Astrocyte (in vitro differentiated cells and primary cell): ENCODE measurements at regions not wholly inside any gene's neighbourhood (a gene's known extent, or its start where the extent isn't known, plus 50 kb on each side); places are given as distances from the start of the nearest gene placed in this dataset.

ENCODE experiments used
- DNase-seq: peaks from one replicate; pipeline ENCODE4 v3.0.0-alpha.2; 2010; ENCODE audit warnings: low read depth
- FAIRE-seq: peaks from 2 replicates; lab custom pipeline; 2011; peaks lifted over from hg19 to GRCh38; lab: Jason Lieb, UNC
- H2AFZ ChIP-seq: 2 replicates; pipeline ENCODE4 v1.6.0; 2012; ENCODE audit warnings: low read depth, low read length, inconsistent platforms
- H3K27ac ChIP-seq: 2 replicates; pipeline ENCODE4 v1.5.1; 2011; ENCODE audit warnings: low read depth, low read length, inconsistent platforms
- H3K27me3 ChIP-seq: 2 replicates; pipeline ENCODE4 v1.6.0; 2011; ENCODE audit warnings: low read length, inconsistent platforms; ENCODE audit not compliant: insufficient read depth
- H3K36me3 ChIP-seq: 2 replicates; pipeline ENCODE4 v1.5.1; 2011; ENCODE audit warnings: low read length, inconsistent platforms; ENCODE audit not compliant: insufficient read depth
- H3K4me1 ChIP-seq: 2 replicates; pipeline ENCODE4 v1.5.1; 2011; ENCODE audit warnings: low read length, inconsistent platforms; ENCODE audit not compliant: insufficient read depth
- H3K4me2 ChIP-seq: 2 replicates; pipeline ENCODE4 v1.6.0; 2012; ENCODE audit warnings: low read length, inconsistent platforms
- H3K4me3 ChIP-seq: 2 replicates; pipeline ENCODE4 v1.5.1; 2011; ENCODE audit warnings: low read depth, mild to moderate bottlenecking, low read length, inconsistent platforms; ENCODE audit not compliant: insufficient read depth
- H3K79me2 ChIP-seq: 2 replicates; pipeline ENCODE4 v1.6.0; 2012; ENCODE audit warnings: mild to moderate bottlenecking, low read length, inconsistent platforms; ENCODE audit not compliant: insufficient read depth
- H3K9ac ChIP-seq: 2 replicates; pipeline ENCODE4 v1.6.0; 2012; ENCODE audit warnings: mild to moderate bottlenecking, low read length, inconsistent platforms
- H3K9me3 ChIP-seq: 2 replicates; pipeline ENCODE4 v1.5.1; 2012; ENCODE audit warnings: low read depth, mild to moderate bottlenecking, low read length, inconsistent platforms; ENCODE audit not compliant: insufficient read depth
- H4K20me1 ChIP-seq: 2 replicates; pipeline ENCODE4 v1.6.0; 2012; ENCODE audit warnings: low read length, inconsistent platforms; ENCODE audit not compliant: insufficient read depth
- H3K27ac Mint-ChIP-seq: one replicate; pipeline ENCODE4 v1.8.0; 2021; ENCODE audit warnings: mild to moderate bottlenecking, mixed read lengths; ENCODE audit not compliant: unreplicated experiment
- H3K27me3 Mint-ChIP-seq: one replicate; pipeline ENCODE4 v1.8.0; 2021; ENCODE audit warnings: low read depth, mixed read lengths; ENCODE audit not compliant: unreplicated experiment
- H3K36me3 Mint-ChIP-seq: one replicate; pipeline ENCODE4 v1.8.0; 2021; ENCODE audit warnings: low read depth, mixed read lengths; ENCODE audit not compliant: unreplicated experiment
- H3K4me1 Mint-ChIP-seq: one replicate; pipeline ENCODE4 v1.8.0; 2021; ENCODE audit warnings: low read depth, mixed read lengths; ENCODE audit not compliant: unreplicated experiment
- H3K4me3 Mint-ChIP-seq: one replicate; pipeline ENCODE4 v1.8.0; 2021; ENCODE audit warnings: mild to moderate bottlenecking, moderate library complexity, mixed read lengths; ENCODE audit not compliant: unreplicated experiment
- H3K9me3 Mint-ChIP-seq: one replicate; pipeline ENCODE4 v1.8.0; 2021; ENCODE audit warnings: mild to moderate bottlenecking, mixed read lengths; ENCODE audit not compliant: unreplicated experiment
- EZH2 ChIP-seq: IDR thresholded peaks from 2 replicates; pipeline ENCODE4 v1.6.1; 2012; ENCODE audit warnings: mild to moderate bottlenecking, low read length, inconsistent platforms; ENCODE audit not compliant: insufficient read depth
- TF ChIP-seq, protein P1 (sequence below): IDR thresholded peaks from 2 replicates; pipeline ENCODE4 v1.5.1; 2011; ENCODE audit warnings: low read depth, mild to moderate bottlenecking, inconsistent platforms, low read length, moderate library complexity; ENCODE audit not compliant: insufficient read depth

GRCh38 chr16:48820379-48820778, 210.4 kb upstream of the N4BP1 start:
- no peaks in the 10 kb centered on the region for H3K4me1 ChIP-seq
- no peak overlapping the region for H3K4me2 ChIP-seq
- no peaks in the 10 kb centered on the region for H3K9me3 Mint-ChIP-seq
- H3K4me1 Mint-ChIP-seq = no peaks in the 10 kb centered on the region
- no peaks in the 10 kb centered on the region for H3K79me2 ChIP-seq
- H3K9ac ChIP-seq = no peak overlapping the region
- no peak overlapping the region for H3K4me3 ChIP-seq
- peaks cover 20% of the 10 kb centered on the region for H3K27me3 Mint-ChIP-seq
- no peaks in the 10 kb centered on the region for H3K36me3 Mint-ChIP-seq
- H3K27ac Mint-ChIP-seq = no peak overlapping the region
- no peak overlapping the region for H3K4me3 Mint-ChIP-seq
- no peaks in the 10 kb centered on the region for H3K27me3 ChIP-seq
- no peaks in the 10 kb centered on the region for H4K20me1 ChIP-seq
- TF ChIP-seq, protein P1, sequence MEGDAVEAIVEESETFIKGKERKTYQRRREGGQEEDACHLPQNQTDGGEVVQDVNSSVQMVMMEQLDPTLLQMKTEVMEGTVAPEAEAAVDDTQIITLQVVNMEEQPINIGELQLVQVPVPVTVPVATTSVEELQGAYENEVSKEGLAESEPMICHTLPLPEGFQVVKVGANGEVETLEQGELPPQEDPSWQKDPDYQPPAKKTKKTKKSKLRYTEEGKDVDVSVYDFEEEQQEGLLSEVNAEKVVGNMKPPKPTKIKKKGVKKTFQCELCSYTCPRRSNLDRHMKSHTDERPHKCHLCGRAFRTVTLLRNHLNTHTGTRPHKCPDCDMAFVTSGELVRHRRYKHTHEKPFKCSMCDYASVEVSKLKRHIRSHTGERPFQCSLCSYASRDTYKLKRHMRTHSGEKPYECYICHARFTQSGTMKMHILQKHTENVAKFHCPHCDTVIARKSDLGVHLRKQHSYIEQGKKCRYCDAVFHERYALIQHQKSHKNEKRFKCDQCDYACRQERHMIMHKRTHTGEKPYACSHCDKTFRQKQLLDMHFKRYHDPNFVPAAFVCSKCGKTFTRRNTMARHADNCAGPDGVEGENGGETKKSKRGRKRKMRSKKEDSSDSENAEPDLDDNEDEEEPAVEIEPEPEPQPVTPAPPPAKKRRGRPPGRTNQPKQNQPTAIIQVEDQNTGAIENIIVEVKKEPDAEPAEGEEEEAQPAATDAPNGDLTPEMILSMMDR = no peak
- no peak for TF ChIP-seq EZH2
- H3K9me3 ChIP-seq = peaks cover 4% of the 10 kb centered on the region
- no peak overlapping the region for H3K27ac ChIP-seq
- no peak overlapping the region for H2AFZ ChIP-seq
- DNase-seq (no peak), FAIRE-seq (no peak)
- no peaks in the 10 kb centered on the region for H3K36me3 ChIP-seq

- Mint-ChIP-seq H3K27me3 (peaks cover 40% of the 10 kb centered on the region), H3K4me3 (no peak overlapping the region), H3K9me3 (no peaks in the 10 kb centered on the region), H3K27ac (no peak overlapping the region), H3K4me1 (no peaks in the 10 kb centered on the region), H3K36me3 (no peaks in the 10 kb centered on the region)
- no peaks in the 10 kb centered on the region for H4K20me1 ChIP-seq
- no peaks in the 10 kb centered on the region for H3K4me1 ChIP-seq
- H3K4me2 ChIP-seq = no peak overlapping the region
- DNase-seq = no peak
- no peak overlapping the region for H2AFZ ChIP-seq
- no peaks in the 10 kb centered on the region for H3K36me3 ChIP-seq
- TF ChIP-seq, protein P1 = no peak
- no peak for TF ChIP-seq EZH2
- H3K9me3 ChIP-seq = no peaks in the 10 kb centered on the region
- no peak overlapping the region for H3K9ac ChIP-seq
- no peaks in the 10 kb centered on the region for H3K79me2 ChIP-seq
- FAIRE-seq = no peak
- H3K27ac ChIP-seq = no peak overlapping the region
- H3K27me3 ChIP-seq = no peaks in the 10 kb centered on the region
- no peak overlapping the region for H3K4me3 ChIP-seq
Measured at GRCh38 chr16:48818257-48818656, 208.3 kb upstream of the N4BP1 start.

DNA sequence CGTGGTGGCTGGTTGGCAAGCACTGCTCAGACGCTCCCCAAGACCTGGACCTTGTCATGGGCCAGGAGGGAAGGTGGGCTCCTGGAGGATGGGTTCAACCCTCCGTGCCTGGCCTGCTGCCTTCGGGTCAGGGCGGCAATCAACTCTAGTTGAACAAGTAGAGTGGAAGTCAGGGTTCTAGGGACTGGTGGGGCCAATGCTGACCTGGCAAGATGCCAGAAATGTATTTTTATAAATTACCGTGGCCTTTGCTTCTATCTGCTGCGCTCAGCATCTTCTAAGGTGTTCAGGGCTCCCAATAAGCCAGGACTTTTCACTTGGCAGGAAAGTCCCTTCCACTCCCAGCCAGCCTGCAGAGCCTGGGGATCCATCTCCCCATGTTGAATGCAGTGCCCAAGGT, 207.1 kb upstream of the N4BP1 start:
- Histone ChIP-seq H4K20me1 (no peaks in the 10 kb centered on the region), H3K79me2 (no peaks in the 10 kb centered on the region), H3K27ac (no peak overlapping the region), H3K36me3 (no peaks in the 10 kb centered on the region), H3K27me3 (no peaks in the 10 kb centered on the region), H3K4me3 (no peak overlapping the region), H3K4me2 (no peak overlapping the region), H3K9me3 (no peaks in the 10 kb centered on the region), H2AFZ (no peak overlapping the region), H3K4me1 (no peaks in the 10 kb centered on the region), H3K9ac (no peak overlapping the region)
- TF ChIP-seq, protein P1 = no peak
- TF ChIP-seq EZH2 = no peak
- FAIRE-seq (no peak), DNase-seq (no peak)
- no peaks in the 10 kb centered on the region for H3K36me3 Mint-ChIP-seq
- H3K9me3 Mint-ChIP-seq = no peaks in the 10 kb centered on the region
- H3K4me1 Mint-ChIP-seq = no peaks in the 10 kb centered on the region
- peaks cover 45% of the 10 kb centered on the region for H3K27me3 Mint-ChIP-seq
- no peak overlapping the region for H3K4me3 Mint-ChIP-seq
- H3K27ac Mint-ChIP-seq = no peak overlapping the region
